Ishikawa (cell line): ENCODE measurements at regions not wholly inside any gene's neighbourhood (a gene's known extent, or its start where the extent isn't known, plus 50 kb on each side); places are given as distances from the start of the nearest gene placed in this dataset.

Experiments
- CREB1 ChIP-seq: IDR thresholded peaks from 2 replicates; pipeline ENCODE4 v1.6.1; 2012; ENCODE audit warnings: low read depth
- EP300 ChIP-seq: IDR thresholded peaks from 2 replicates; pipeline ENCODE4 v1.6.1; 2012; ENCODE audit warnings: borderline replicate concordance
- FOXM1 ChIP-seq: IDR thresholded peaks from 2 replicates; pipeline ENCODE4 v1.6.1; 2012; ENCODE audit warnings: low read depth, borderline replicate concordance
- RAD21 ChIP-seq: IDR thresholded peaks from 2 replicates; pipeline ENCODE4 v1.6.1; 2012; ENCODE audit warnings: low read depth
- REST ChIP-seq: IDR thresholded peaks from 2 replicates; pipeline ENCODE4 v1.6.1; 2012; ENCODE audit warnings: low read depth, mild to moderate bottlenecking
- TAF1 ChIP-seq: IDR thresholded peaks from 2 replicates; pipeline ENCODE4 v1.6.1; 2012; ENCODE audit warnings: low read depth, mild to moderate bottlenecking
- YY1 ChIP-seq: IDR thresholded peaks from 2 replicates; pipeline ENCODE4 v1.6.1; 2012; ENCODE audit warnings: low read depth

- TF ChIP-seq TAF1: no peak
- TF ChIP-seq REST: no peak
- no peak for TF ChIP-seq EP300
- TF ChIP-seq CREB1: no peak
- TF ChIP-seq YY1: no peak
- no peak for TF ChIP-seq RAD21
- no peak for TF ChIP-seq FOXM1
Measured at GRCh38 chr22:47307326-47307725, 544.9 kb downstream of the TBC1D22A start.
